Suprapubic skin (tissue), 4 donors: ENCODE measurements at regions not wholly inside any gene's neighbourhood (a gene's known extent, or its start where the extent isn't known, plus 50 kb on each side); places are given as distances from the start of the nearest gene placed in this dataset.

Source experiments
- POLR2A ChIP-seq, 2 donors: fragments of 450-650 bp; IDR thresholded peaks; one replicate each; pipeline ENCODE4 v1.6.1; 2017; ENCODE audit warnings: antibody characterized with exemption in 2 of 2, mild to moderate bottlenecking in 2 of 2, moderate library complexity in 2 of 2
- POLR2AphosphoS5 ChIP-seq, 3 donors: sonication (generic); formaldehyde crosslinking; IDR thresholded peaks; one replicate each; pipeline ENCODE4 v1.6.1; 2017; ENCODE audit warnings: antibody characterized with exemption in 3 of 3
- TF ChIP-seq, protein P1 (sequence below), 2 donors: fragments of 200-600 bp in 1 of 2; fragments of 450-650 bp in 1 of 2; sonication (generic) in 1 of 2; IDR thresholded peaks; one replicate each; pipeline ENCODE4 v1.5.1; 2016 to 2019; ENCODE audit warnings: antibody characterized with exemption in 2 of 2, mild to moderate bottlenecking in 1 of 2, moderate library complexity in 1 of 2

DNA sequence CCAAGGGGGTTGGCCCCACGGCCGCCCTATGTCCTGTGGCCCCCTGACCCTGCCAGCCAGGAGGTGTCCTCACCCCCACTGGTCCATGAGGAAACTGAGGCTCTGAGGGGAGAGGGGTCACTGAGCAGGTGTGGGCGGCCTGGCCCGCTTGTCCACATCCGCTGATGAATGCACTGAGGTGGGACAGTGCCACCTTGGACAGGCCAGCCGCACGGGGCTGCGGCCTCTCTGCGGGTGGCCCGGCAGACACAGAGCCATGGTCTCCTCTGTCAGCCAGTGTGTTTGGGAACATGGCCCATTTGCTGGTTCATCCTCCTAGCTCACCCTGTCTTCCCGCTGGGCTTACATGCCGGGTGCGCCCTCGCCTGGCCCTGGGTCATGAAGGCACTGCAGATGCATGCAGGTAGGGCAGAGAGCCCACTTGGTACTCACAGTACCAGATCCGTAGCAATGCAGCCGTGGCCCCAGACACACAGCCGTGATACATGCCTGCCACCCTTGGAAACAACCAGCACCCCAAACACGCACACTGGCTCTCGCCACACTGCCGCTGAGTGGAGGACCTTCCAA is 93.9 kb downstream of the ENGASE start:
- TF ChIP-seq POLR2AphosphoS5 (IDR thresholded peaks at IDR 0.05) (no peak), POLR2A (IDR thresholded peaks at IDR 0.05) (no peak)
- TF ChIP-seq, protein P1, sequence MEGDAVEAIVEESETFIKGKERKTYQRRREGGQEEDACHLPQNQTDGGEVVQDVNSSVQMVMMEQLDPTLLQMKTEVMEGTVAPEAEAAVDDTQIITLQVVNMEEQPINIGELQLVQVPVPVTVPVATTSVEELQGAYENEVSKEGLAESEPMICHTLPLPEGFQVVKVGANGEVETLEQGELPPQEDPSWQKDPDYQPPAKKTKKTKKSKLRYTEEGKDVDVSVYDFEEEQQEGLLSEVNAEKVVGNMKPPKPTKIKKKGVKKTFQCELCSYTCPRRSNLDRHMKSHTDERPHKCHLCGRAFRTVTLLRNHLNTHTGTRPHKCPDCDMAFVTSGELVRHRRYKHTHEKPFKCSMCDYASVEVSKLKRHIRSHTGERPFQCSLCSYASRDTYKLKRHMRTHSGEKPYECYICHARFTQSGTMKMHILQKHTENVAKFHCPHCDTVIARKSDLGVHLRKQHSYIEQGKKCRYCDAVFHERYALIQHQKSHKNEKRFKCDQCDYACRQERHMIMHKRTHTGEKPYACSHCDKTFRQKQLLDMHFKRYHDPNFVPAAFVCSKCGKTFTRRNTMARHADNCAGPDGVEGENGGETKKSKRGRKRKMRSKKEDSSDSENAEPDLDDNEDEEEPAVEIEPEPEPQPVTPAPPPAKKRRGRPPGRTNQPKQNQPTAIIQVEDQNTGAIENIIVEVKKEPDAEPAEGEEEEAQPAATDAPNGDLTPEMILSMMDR (IDR thresholded peaks at IDR 0.05) = no peak
